Liver (tissue), 3 donors: ENCODE measurements at regions not wholly inside any gene's neighbourhood (a gene's known extent, or its start where the extent isn't known, plus 50 kb on each side); places are given as distances from the start of the nearest gene placed in this dataset.

Source experiments
- CTCF ChIP-seq: fragments of 150-350 bp; IDR thresholded peaks from 2 replicates; pipeline ENCODE4 v1.5.1; 2017; ENCODE audit warnings: improper control_type of control experiment, low read depth, low read length; ENCODE audit not compliant: missing input control
- EGR1 ChIP-seq, 2 donors: IDR thresholded peaks; 2 replicates each; pipeline ENCODE4 v1.6.1; 2016 to 2018; ENCODE audit warnings: antibody characterized with exemption in 2 of 2, low read depth in 2 of 2
- FOXA2 ChIP-seq: IDR thresholded peaks from 2 replicates; pipeline ENCODE4 v1.6.1; 2016; ENCODE audit warnings: antibody characterized with exemption
- REST ChIP-seq: IDR thresholded peaks from 2 replicates; pipeline ENCODE4 v1.6.1; 2016; ENCODE audit warnings: antibody characterized with exemption, mild to moderate bottlenecking
- RXRA ChIP-seq, 2 donors: IDR thresholded peaks; 2 replicates each; pipeline ENCODE4 v1.6.1; 2017 to 2018; ENCODE audit warnings: antibody characterized with exemption in 2 of 2, mild to moderate bottlenecking in 1 of 2
- SP1 ChIP-seq: IDR thresholded peaks from 2 replicates; pipeline ENCODE4 v1.6.1; 2018; ENCODE audit warnings: antibody characterized with exemption, mild to moderate bottlenecking
- TAF1 ChIP-seq: conservative IDR thresholded peaks from 2 replicates; pipeline ENCODE4 v1.6.1; 2016; ENCODE audit warnings: antibody characterized with exemption, mild to moderate bottlenecking
- TF ChIP-seq, protein P1 (sequence below): IDR thresholded peaks from 2 replicates; pipeline ENCODE4 v1.6.1; 2016; ENCODE audit warnings: antibody characterized with exemption
- donor health status: healthy.
- donor health status: healthy.

GRCh38 chr1:48092401-48092800 is 95.2 kb upstream of the TRABD2B start:
- TF ChIP-seq FOXA2, result no peak
- TF ChIP-seq, protein P1, sequence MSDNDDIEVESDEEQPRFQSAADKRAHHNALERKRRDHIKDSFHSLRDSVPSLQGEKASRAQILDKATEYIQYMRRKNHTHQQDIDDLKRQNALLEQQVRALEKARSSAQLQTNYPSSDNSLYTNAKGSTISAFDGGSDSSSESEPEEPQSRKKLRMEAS, result no peak
- no peak for TF ChIP-seq CTCF
- no peak for TF ChIP-seq RXRA (IDR thresholded peaks at IDR 0.05)
- no peak for TF ChIP-seq REST
- no peak for TF ChIP-seq TAF1
- no peak for TF ChIP-seq EGR1 (IDR thresholded peaks at IDR 0.05; ENCODE audit: low read depth in 2 of 2)
- TF ChIP-seq SP1, result no peak
